HG03521 (cell line): ENCODE measurements at regions not wholly inside any gene's neighbourhood (a gene's known extent, or its start where the extent isn't known, plus 50 kb on each side); places are given as distances from the start of the nearest gene placed in this dataset.

Source experiments
- ATAC-seq: cut with Tn5 transposase; IDR thresholded peaks from one replicate; pipeline ENCODE4 v1.9.1; 2021; ENCODE audit warnings: mild to moderate bottlenecking, moderate library complexity; ENCODE audit not compliant: unreplicated experiment

- ATAC-seq: no peak
These were observed 213.3 kb downstream of the SH3BP4 start for GRCh38 chr2:235165136-235165535.

GRCh38 chr2:235165631-235166030, 213.8 kb downstream of the SH3BP4 start:
- no peak for ATAC-seq

- no peak for ATAC-seq
These were observed 216.6 kb downstream of the SH3BP4 start for GRCh38 chr2:235168174-235168979.

DNA sequence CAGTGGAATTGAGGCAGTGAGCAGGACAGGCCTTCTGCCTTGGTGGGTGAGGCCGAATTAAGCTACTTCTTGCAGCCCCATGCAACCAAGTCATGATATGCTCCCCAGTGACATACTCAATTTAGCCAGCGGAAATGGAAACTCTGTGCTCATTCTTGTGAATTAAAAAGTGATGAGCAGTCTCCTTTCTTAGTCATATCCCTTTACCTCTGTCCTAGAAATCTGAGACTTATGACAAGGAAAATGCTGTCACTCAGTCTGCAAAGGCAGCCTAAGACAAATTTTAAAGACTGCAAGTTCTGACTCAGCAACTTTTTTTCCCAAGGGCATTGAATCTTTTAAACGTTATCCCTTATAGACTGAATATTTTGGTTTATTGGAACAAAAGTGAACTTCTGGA, 218.2 kb downstream of the SH3BP4 start:
- ATAC-seq: no peak

- ATAC-seq: no peak
These were observed 219.0 kb downstream of the SH3BP4 start for GRCh38 chr2:235170536-235171521.

- no peak for ATAC-seq
These were observed 219.8 kb downstream of the SH3BP4 start for GRCh38 chr2:235171550-235172031.

DNA sequence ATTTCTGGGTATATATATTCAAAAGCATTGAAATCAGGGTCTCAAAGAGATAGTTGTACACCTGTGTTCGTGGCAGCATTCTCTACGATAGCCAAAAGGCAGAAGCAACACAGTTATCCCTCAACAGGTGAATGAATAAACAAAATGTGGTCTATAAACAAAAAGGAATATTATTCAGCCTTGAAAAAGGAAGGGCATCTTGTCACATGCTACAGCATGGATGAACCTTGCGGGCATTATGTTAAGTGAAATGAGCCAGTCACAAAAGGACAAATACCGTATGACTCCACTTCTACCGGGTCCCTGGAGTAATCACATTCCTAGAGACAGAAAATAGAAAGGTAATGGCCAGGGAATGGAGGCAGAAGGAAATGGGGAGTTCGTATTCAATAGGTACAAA, 228.8 kb downstream of the SH3BP4 start:
- ATAC-seq: no peak

DNA sequence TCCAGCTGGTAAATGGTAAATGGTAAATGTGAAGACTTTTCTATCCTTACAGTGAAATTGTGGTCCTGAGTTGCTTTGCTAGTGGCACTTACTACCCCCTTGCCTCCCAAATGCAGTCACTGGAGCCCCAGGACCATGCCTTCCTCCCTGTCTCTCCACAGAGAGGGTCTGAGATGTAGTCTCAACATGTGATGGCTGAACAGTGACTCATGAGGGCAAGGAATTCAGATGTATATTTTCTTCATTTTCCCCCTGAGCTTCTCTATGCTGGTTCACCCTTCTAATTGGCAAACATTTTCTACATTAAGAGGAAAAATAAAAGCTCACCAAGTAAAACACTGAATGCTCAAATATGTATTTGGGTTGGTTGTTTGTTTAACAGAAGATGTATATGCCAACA, 232.0 kb downstream of the SH3BP4 start:
- no peak for ATAC-seq

DNA sequence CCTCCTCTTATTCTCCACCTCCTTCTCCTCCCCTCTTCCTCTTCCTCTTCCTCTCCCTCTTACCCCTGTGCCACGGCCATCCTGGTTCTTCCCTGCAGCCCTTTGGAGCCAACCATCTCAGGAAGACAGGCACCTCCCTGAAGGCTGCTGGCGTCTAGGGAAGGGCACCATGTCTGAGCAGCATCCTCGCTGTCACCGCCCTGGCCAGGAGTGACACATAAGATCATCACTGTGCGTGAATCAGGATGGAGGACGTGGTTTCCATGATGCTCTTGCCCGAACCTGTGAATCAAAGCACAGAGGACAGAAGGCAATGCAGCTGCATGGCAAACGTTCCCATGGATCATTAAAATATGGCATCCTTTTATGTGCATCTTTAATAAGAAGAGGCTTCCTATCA, 236.0 kb downstream of the SH3BP4 start:
- ATAC-seq: no peak

DNA sequence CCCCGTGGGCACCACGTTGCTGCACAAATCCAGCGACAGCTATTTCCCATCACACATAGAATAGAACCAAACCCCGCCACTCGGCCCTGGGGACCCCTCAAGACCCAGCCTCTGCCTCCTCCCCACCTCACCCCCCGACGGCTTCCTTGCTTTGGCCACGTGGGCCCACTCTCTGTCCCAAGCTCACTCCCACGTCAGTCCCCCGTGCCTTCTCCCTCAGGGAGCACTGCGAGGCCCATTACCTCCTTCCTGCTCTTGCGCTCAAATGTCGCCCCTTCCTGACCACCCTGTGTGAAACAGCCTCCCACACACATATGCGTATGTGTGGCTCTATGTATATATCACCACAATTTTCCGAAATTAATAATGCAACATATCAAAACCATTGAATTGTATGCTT, 239.7 kb downstream of the SH3BP4 start:
- ATAC-seq: no peak

GRCh38 chr2:235191978-235192377, 240.2 kb downstream of the SH3BP4 start:
- ATAC-seq: no peak

DNA sequence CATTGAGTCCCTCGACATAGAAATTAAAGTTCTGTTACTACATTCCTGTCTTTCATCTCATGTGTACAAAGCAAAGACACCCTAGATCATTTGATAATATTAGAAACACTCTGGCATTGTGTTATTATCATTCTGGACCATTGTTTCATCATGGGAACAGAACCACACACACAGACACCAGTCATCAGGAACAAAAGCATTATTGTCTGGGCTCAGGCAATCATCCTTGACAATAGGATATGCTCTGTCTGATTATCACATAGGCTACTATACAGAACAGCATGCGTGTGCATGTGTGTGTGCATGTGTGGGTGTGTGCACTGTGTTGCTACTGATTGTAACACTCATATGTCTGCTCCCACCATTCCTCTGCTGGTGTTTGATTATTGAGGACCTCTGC, 242.5 kb downstream of the SH3BP4 start:
- ATAC-seq: no peak

DNA sequence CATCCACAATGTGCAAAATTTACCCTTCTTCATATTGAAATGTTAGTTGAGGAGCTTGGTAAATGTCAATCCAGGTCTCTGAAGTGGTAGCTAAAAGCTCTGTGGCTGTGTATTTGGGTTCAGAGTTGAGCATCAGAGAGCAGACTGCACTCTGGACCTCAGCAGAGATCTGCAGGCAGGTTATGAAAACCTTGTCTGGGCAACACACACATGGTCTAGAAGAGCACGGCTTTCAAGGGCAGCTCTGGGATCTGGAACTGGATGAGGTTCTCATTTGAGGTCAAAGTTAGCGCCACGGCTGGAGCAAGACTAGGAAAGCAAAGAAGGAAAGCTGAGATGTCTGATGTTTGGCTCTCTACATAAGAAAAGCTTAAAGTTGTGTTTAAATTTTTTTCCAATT, 243.0 kb downstream of the SH3BP4 start:
- no peak for ATAC-seq

- ATAC-seq: no peak
These were observed 244.1 kb downstream of the SH3BP4 start for GRCh38 chr2:235195921-235196320.

DNA sequence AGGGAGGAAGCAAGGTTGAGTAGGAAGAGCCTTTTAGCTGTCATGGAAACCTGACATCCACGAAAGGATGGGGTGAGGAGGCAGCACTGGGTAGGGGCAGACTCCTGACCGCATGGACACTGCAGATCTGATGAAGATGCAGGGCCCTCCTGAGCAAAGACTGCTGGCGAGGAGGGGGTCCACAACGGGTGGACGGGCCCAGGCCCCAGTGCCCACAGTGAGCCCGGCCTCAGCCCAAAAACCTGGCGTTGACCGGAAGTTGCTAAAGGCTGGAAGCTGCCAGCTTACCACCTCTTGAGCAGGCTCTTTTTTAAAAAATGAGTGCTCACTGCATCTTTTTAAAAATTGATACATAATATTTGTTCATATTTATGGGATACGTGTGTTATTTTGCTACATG, 247.3 kb downstream of the SH3BP4 start:
- ATAC-seq: no peak

- no peak for ATAC-seq
These were observed 248.4 kb downstream of the SH3BP4 start for GRCh38 chr2:235200216-235200615.

- ATAC-seq: no peak
These were observed 249.9 kb downstream of the SH3BP4 start for GRCh38 chr2:235201756-235202155.

- ATAC-seq: no peak
These were observed 253.1 kb downstream of the SH3BP4 start for GRCh38 chr2:235204948-235205347.

- ATAC-seq: no peak
These were observed 254.6 kb downstream of the SH3BP4 start for GRCh38 chr2:235206399-235206798.

DNA sequence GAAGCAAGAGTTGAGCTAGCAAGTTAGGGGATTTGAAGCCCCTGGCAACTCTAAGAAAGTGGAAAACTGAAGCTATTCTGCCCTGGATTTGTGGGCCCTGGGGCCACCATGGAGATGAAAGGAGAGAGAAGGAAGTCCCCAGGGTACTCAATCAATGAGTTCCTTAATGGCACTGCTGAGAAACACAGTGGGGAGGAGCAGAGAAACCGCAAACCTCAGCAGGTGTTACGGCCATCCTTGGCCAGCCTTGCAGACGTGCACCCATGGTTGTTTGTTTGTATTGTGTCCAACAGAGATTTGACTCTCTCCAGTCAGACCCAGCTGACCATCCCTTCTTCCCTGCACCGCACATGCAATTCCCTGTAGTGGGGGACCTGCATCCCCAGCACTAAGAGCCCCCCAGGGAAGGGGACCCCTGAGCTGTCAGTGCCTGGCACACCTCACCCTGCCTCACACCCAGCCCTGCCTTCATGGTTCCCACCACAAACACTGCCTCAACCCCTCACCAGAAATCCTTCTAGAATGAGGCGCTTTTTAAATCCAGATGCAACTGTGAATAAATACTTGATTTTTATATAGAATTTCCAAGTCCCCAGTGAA, 255.3 kb downstream of the SH3BP4 start:
- no peak for ATAC-seq

DNA sequence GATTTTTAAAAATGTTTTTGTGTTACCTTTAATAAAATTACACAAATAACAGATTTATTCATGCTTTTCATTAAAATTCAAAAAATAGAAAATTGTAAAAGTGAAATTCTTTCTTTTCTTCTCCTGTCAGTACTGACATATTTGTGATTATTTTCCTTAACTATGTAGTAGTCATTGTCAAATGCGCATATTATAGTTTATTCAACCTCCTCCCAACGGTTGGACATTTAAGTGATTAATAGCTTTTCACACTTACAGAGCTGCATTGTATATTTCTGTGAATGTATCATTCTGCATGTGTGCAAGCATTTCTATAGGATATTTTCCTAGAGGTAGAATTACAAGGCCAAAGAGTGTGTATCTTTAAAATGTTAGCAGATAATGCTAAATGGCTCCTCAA, 259.2 kb downstream of the SH3BP4 start:
- ATAC-seq: no peak
